K562 (cell line): ENCODE measurements at regions not wholly inside any gene's neighbourhood (a gene's known extent, or its start where the extent isn't known, plus 50 kb on each side); places are given as distances from the start of the nearest gene placed in this dataset.

Source experiments
- ATAC-seq: fragments of 200-7000 bp; cut with Tn5 transposase; 3 replicates; pipeline ENCODE4 v1.9.1; 2020; ENCODE audit warnings: moderate library complexity
- BruUV-seq: library from RNA; stranded (reverse); fragments of 400-500 nt; replicated peaks from 2 replicates; lab custom pipeline; 2021; lab: Mats Ljungman, UMichigan
- CTCF ChIA-PET: fragments of 300-600 bp; formaldehyde crosslinking; extraction: SDS; loops from one replicate; lab custom pipeline; 2021; ENCODE audit warnings: low intra/inter-chr PET ratio; lab: Yijun Ruan, JAX
- POLR2A ChIA-PET: fragments of 300-600, 350-650 bp; sonication (Branson Sonifier 250); formaldehyde crosslinking; extraction: SDS; loops from one replicate; lab custom pipeline; 2021; ENCODE audit warnings: antibody characterized with exemption, inconsistent platforms; lab: Yijun Ruan, JAX
- DNase-seq, 4 experiments: peaks; one replicate each; pipeline versions ENCODE4 v3.0.0 to v3.0.0-alpha.2; 2011 to 2018; ENCODE audit warnings: low spot score in 3 of 4, mixed read lengths in 3 of 4; ENCODE audit errors: extremely low read depth in 1 of 4
- FAIRE-seq: peaks from 2 replicates; lab custom pipeline; 2011; peaks lifted over from hg19 to GRCh38; lab: Jason Lieb, UNC
- H2AFZ ChIP-seq: 2 replicates; pipeline ENCODE4 v1.6.0; 2011; ENCODE audit warnings: low read depth, low read length, control low read depth, inconsistent platforms
- H3K27ac ChIP-seq: fragments of 200-600 bp; 3 replicates; pipeline ENCODE4 v1.8.0; 2011; ENCODE audit warnings: low read depth, mild to moderate bottlenecking, control low read depth, inconsistent platforms, low read length, moderate library complexity, mixed read lengths; ENCODE audit errors: extremely low read depth
- H3K27me3 ChIP-seq, 2 experiments: fragments of 300-600 bp in 1 of 2; 2 replicates in 1 of 2; 3 replicates in 1 of 2; pipeline versions ENCODE4 v1.6.0 to v1.8.0; 2011; ENCODE audit warnings: inconsistent platforms in 2 of 2, low read length in 2 of 2, mild to moderate bottlenecking in 1 of 2, mixed read lengths in 1 of 2, moderate library complexity in 1 of 2; ENCODE audit not compliant: control insufficient read depth in 2 of 2, insufficient read depth in 2 of 2
- H3K36me3 ChIP-seq: fragments of 300-600 bp; 3 replicates; pipeline ENCODE4 v1.8.0; 2011; ENCODE audit warnings: mild to moderate bottlenecking, low read length, inconsistent platforms; ENCODE audit not compliant: control insufficient read depth, insufficient read depth
- H3K4me1 ChIP-seq, 2 experiments: fragments of 200-600 bp in 1 of 2; replicated peaks in 1 of 2; 2 replicates in 1 of 2; 3 replicates in 1 of 2; pipeline versions ENCODE4 v1.5.1 to v1.8.0; 2011; ENCODE audit warnings: inconsistent platforms in 2 of 2, low read length in 2 of 2, mild to moderate bottlenecking in 1 of 2, mixed read lengths in 1 of 2, moderate library complexity in 1 of 2; ENCODE audit not compliant: control insufficient read depth in 2 of 2, insufficient read depth in 2 of 2
- H3K4me2 ChIP-seq: 2 replicates; pipeline ENCODE4 v1.6.1; 2011; ENCODE audit warnings: low read length, control low read depth, inconsistent platforms, mixed read lengths; ENCODE audit not compliant: insufficient read depth
- H3K4me3 ChIP-seq: fragments of 200-600 bp; sonication (generic), shearing (Covaris generic); 2 replicates; pipeline ENCODE4 v1.5.1; 2016; ENCODE audit warnings: control low read depth, inconsistent platforms
- H3K79me2 ChIP-seq: fragments of 200-600 bp; 3 replicates; pipeline ENCODE4 v1.8.0; 2011; ENCODE audit warnings: low read length, inconsistent platforms; ENCODE audit not compliant: control insufficient read depth, insufficient read depth
- H3K9ac ChIP-seq, 2 experiments: 2 replicates each; pipeline versions ENCODE4 v1.6.0 to v1.6.1; 2011; ENCODE audit warnings: low read depth in 2 of 2, low read length in 2 of 2, control low read depth in 1 of 2, inconsistent platforms in 1 of 2, mild to moderate bottlenecking in 1 of 2, mixed read lengths in 1 of 2; ENCODE audit not compliant: insufficient read depth in 1 of 2
- H3K9me1 ChIP-seq: one replicate; pipeline ENCODE4 v1.6.0; 2011; ENCODE audit warnings: inconsistent platforms, mild to moderate bottlenecking, low read length, moderate library complexity; ENCODE audit not compliant: control insufficient read depth, insufficient read depth
- H3K9me3 ChIP-seq: replicated peaks from 2 replicates; pipeline ENCODE4 v1.5.1; 2011; ENCODE audit warnings: low read depth, low read length, inconsistent platforms; ENCODE audit not compliant: control insufficient read depth, insufficient read depth
- H4K20me1 ChIP-seq: replicated peaks from 2 replicates; pipeline ENCODE4 v1.6.1; 2011; ENCODE audit warnings: low read length, inconsistent platforms, mixed read lengths; ENCODE audit not compliant: control insufficient read depth, insufficient read depth
- CEBPG ChIP-seq, 3 experiments: fragments of 200-800 bp in 1 of 3; sonication (Bioruptor generic) in 1 of 3; sonication (generic) in 1 of 3; formaldehyde crosslinking in 1 of 3; IDR thresholded peaks in 2 of 3; conservative IDR thresholded peaks in 1 of 3; 2 replicates each; pipeline versions ENCODE4 v1.6.1 to v1.8.0; 2016 to 2022; ENCODE audit warnings: missing compliant biosample characterization in 2 of 3, missing genetic modification characterization in 2 of 3, mild to moderate bottlenecking in 1 of 3, missing genetic modification reagents in 1 of 3
- ELF4 ChIP-seq: fragments of 450-650 bp; formaldehyde crosslinking; IDR thresholded peaks from 2 replicates; pipeline ENCODE4 v1.4.0; 2022; ENCODE audit warnings: missing genetic modification characterization
- GABPB2 ChIP-seq: fragments of 250-450 bp; sonication (Bioruptor Pico); conservative IDR thresholded peaks from 2 replicates; pipeline ENCODE4 v1.5.1; 2021; ENCODE audit warnings: mild to moderate bottlenecking
- KDM4B ChIP-seq, 2 experiments: fragments of 450-650 bp in 1 of 2; sonication (generic) in 1 of 2; IDR thresholded peaks; 2 replicates each; pipeline ENCODE4 v1.6.1; 2016 to 2017; ENCODE audit warnings: borderline replicate concordance in 2 of 2, antibody characterized with exemption in 1 of 2, low read depth in 1 of 2, mild to moderate bottlenecking in 1 of 2
- MYNN ChIP-seq, 2 experiments: sonication (generic); formaldehyde crosslinking in 1 of 2; IDR thresholded peaks; 2 replicates each; pipeline versions ENCODE4 v1.5.0 to v1.6.1; 2016 to 2020; ENCODE audit warnings: antibody characterized with exemption in 1 of 2, missing genetic modification reagents in 1 of 2
- ZKSCAN8 ChIP-seq: fragments of 200-800 bp; sonication (Bioruptor generic); IDR thresholded peaks from 2 replicates; pipeline ENCODE4 v1.6.1; 2016; ENCODE audit warnings: missing genetic modification characterization, missing compliant biosample characterization
- ZNF764 ChIP-seq: fragments of 250-450 bp; sonication (Bioruptor Pico); IDR thresholded peaks from 2 replicates; pipeline ENCODE4 v1.4.0; 2020; ENCODE audit warnings: low read depth, mild to moderate bottlenecking, moderate library complexity
- in situ Hi-C: fragments of 300-500 bp; cut with MboI; formaldehyde crosslinking; loops from 4 replicates; pipeline ENCODE4 v1.15.0; 2018; ENCODE audit warnings: inconsistent platforms, mixed read lengths
- intact Hi-C: fragments of 100-400 bp; cut with micrococcal nuclease; formaldehyde crosslinking; loops from 2 replicates; pipeline ENCODE4 v1.14.2; 2022
- TF ChIP-seq, protein P1 (sequence below): fragments of 250-450 bp; sonication (Bioruptor Pico); IDR thresholded peaks from 2 replicates; pipeline ENCODE4 v1.8.0; 2022; ENCODE audit warnings: moderate library complexity, mild to moderate bottlenecking, inconsistent platforms
- TF ChIP-seq, protein P2 (sequence below): fragments of 450-650 bp; IDR thresholded peaks from 2 replicates; pipeline ENCODE4 v1.6.1; 2016; ENCODE audit warnings: borderline replicate concordance
- TF ChIP-seq, protein P3 (sequence below), 2 experiments: fragments of 250-450 bp in 1 of 2; fragments of 450-650 bp in 1 of 2; sonication (Bioruptor Pico) in 1 of 2; IDR thresholded peaks; 2 replicates each; pipeline versions ENCODE4 v1.6.1 to v1.8.0; 2016 to 2021; ENCODE audit warnings: mild to moderate bottlenecking in 2 of 2, moderate library complexity in 2 of 2, missing compliant biosample characterization in 1 of 2, missing genetic modification characterization in 1 of 2

DNA sequence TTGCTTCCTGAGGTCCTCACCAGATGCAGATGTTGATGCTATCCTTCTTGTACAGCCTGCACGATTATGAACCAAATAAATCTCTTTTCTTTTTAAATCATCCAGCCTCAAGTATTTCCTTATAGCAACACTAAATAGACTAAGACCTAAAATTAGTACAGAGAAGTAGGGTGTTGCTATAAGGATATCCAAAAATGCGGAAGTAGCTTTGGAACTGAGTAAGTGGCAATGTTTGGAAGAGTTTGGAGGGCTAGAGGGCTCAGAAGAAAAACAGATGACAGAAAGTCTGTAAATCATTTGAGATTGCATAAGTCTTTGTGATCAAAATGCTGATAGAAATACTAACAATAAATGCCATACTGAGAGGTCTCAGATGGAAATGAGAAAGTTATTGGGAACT lies 894.9 kb downstream of the DIPK2A start (continued):
- TF ChIP-seq, protein P1, sequence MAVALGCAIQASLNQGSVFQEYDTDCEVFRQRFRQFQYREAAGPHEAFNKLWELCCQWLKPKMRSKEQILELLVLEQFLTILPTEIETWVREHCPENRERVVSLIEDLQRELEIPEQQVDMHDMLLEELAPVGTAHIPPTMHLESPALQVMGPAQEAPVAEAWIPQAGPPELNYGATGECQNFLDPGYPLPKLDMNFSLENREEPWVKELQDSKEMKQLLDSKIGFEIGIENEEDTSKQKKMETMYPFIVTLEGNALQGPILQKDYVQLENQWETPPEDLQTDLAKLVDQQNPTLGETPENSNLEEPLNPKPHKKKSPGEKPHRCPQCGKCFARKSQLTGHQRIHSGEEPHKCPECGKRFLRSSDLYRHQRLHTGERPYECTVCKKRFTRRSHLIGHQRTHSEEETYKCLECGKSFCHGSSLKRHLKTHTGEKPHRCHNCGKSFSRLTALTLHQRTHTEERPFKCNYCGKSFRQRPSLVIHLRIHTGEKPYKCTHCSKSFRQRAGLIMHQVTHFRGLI (CRISPR knock-in tag), result no peak
- no peak for TF ChIP-seq MYNN (IDR thresholded peaks at IDR 0.05)
- no peak for TF ChIP-seq MYNN (CRISPR knock-in tag; IDR thresholded peaks at IDR 0.05)
- TF ChIP-seq ELF4 (CRISPR knock-in tag), result no peak
- TF ChIP-seq, protein P2, sequence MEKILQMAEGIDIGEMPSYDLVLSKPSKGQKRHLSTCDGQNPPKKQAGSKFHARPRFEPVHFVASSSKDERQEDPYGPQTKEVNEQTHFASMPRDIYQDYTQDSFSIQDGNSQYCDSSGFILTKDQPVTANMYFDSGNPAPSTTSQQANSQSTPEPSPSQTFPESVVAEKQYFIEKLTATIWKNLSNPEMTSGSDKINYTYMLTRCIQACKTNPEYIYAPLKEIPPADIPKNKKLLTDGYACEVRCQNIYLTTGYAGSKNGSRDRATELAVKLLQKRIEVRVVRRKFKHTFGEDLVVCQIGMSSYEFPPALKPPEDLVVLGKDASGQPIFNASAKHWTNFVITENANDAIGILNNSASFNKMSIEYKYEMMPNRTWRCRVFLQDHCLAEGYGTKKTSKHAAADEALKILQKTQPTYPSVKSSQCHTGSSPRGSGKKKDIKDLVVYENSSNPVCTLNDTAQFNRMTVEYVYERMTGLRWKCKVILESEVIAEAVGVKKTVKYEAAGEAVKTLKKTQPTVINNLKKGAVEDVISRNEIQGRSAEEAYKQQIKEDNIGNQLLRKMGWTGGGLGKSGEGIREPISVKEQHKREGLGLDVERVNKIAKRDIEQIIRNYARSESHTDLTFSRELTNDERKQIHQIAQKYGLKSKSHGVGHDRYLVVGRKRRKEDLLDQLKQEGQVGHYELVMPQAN, result no peak

DNA sequence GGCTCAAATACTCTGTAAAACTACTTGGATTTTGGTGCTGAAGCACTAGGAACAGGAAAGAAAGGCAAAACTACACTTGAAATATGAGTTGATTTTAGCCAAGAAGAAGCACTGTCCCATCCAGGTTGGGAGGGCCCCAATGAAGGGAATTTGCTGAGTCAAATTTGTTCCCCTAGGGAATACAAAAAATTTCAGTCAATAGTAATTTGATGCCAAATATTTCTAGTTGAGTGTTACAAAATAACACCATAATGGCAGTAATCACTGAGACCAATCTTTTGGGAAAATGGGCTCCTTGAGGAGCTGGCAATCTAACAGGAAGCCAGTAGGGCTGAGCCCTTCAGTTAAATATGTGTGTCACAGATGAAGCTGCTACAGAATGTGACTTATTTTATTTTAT lies 896.9 kb downstream of the DIPK2A start:
- H3K9me3 ChIP-seq, result peaks cover 3% of the 10 kb centered on the region; the same call in 1 of the 2 replicates
- H3K27me3 ChIP-seq, result no peaks in the 10 kb centered on the region
- no peak overlapping the region for H2AFZ ChIP-seq
- no peaks in the 10 kb centered on the region for H3K79me2 ChIP-seq
- H3K4me2 ChIP-seq, result no peak overlapping the region
- in situ Hi-C loops, result no loop called here
- POLR2A ChIA-PET, result no interaction called here
- H3K4me1 ChIP-seq, result no peaks in the 10 kb centered on the region
- FAIRE-seq, result no peak
- no peak overlapping the region for H3K4me3 ChIP-seq
- no peak overlapping the region for H3K27ac ChIP-seq
- intact Hi-C loops, result no loop called here
- H3K9me1 ChIP-seq, result no peaks in the 10 kb centered on the region
- no peak for ATAC-seq
- H3K36me3 ChIP-seq, result no peaks in the 10 kb centered on the region
- BruUV-seq, result no TSS peak
- H3K9ac ChIP-seq, result no peak overlapping the region
- TF ChIP-seq GABPB2 (CRISPR knock-in tag) (no peak), CEBPG (CRISPR knock-in tag; IDR thresholded peaks at IDR 0.05) (no peak), CEBPG (tag; conservative IDR thresholded peaks at IDR 0.05 in 1 of 2, IDR thresholded peaks at IDR 0.05 in 1 of 2) (no peak), ZNF764 (no peak), KDM4B (IDR thresholded peaks at IDR 0.05; ENCODE audit: borderline replicate concordance in 2 of 2, low read depth in 1 of 2) (no peak), ZKSCAN8 (CRISPR knock-in tag) (no peak)
- TF ChIP-seq, protein P3, sequence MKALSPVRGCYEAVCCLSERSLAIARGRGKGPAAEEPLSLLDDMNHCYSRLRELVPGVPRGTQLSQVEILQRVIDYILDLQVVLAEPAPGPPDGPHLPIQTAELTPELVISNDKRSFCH (CRISPR knock-in tag; IDR thresholded peaks at IDR 0.05), result no peak
- TF ChIP-seq, protein P3 (tag; IDR thresholded peaks at IDR 0.05), result no peak
- no peaks in the 10 kb centered on the region for H4K20me1 ChIP-seq
- DNase-seq, result no peak
- CTCF ChIA-PET, result no interaction called here
